GM18873 (cell line): ENCODE measurements at regions not wholly inside any gene's neighbourhood (a gene's known extent, or its start where the extent isn't known, plus 50 kb on each side); places are given as distances from the start of the nearest gene placed in this dataset.

Experiments used
- ATAC-seq: cut with Tn5 transposase; IDR thresholded peaks from one replicate; pipeline ENCODE4 v1.9.1; 2021; ENCODE audit warnings: mild to moderate bottlenecking, moderate library complexity, moderate number of reproducible peaks; ENCODE audit not compliant: unreplicated experiment, low FRiP score

DNA sequence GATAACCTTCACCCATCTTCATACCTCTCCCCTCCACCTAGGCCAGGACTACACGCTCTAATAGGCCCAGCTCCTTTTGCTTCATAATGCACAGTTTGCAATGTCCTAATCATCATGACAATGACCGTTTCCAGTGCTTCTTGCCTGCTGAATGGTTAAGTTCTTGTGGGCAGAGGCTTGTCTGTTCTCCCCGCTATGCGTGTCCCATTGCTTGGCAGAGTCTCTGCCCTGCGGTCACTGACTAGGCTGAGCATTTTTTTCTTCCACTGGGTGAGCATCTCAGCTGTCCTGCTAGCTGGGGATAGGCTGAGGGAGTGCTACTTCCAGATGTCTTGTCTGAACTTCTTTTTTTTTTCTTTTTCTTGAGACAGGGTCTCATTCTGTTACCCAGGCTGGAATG, 314.7 kb downstream of the UQCRFS1 start:
- ATAC-seq: no peak

- ATAC-seq: no peak
These were observed 322.8 kb downstream of the UQCRFS1 start for GRCh38 chr19:28889941-28890670.

DNA sequence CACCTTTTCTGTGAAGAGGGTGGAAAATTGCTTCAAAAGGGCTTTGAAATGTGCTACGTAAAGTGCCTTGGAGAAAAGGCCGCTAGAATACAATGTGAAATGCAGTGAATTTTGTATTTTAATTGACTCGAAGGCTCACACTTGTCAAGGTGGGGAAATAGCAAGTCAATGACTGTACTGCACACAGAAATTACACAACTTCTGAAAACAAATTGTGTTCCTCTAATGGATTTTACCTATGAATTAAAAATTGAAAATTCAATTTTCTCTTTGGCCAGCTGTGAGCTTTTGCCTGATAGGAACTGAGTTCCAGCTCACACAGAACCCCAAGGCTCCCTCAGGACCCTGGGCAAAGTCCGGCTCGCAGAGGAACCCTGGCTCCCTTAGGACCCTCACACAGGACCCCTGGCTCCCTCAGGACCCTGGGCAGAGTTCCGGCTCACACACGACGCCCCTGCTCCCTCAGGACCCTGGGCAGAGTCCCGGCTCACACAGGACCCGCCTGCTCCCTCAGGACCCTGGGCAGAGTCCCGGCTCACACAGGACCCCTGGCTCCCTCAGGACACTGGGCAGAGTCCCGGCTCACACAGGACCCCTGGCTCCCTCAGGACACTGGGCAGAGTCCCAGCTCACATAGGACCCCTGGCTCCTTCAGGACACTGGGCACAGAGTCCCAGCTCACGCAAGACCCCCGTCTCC, 324.9 kb downstream of the UQCRFS1 start:
- ATAC-seq: no peak

- no peak for ATAC-seq
These were observed 326.2 kb downstream of the UQCRFS1 start for GRCh38 chr19:28886708-28887107.

GRCh38 chr19:28885965-28886364, 327.0 kb downstream of the UQCRFS1 start:
- no peak for ATAC-seq

DNA sequence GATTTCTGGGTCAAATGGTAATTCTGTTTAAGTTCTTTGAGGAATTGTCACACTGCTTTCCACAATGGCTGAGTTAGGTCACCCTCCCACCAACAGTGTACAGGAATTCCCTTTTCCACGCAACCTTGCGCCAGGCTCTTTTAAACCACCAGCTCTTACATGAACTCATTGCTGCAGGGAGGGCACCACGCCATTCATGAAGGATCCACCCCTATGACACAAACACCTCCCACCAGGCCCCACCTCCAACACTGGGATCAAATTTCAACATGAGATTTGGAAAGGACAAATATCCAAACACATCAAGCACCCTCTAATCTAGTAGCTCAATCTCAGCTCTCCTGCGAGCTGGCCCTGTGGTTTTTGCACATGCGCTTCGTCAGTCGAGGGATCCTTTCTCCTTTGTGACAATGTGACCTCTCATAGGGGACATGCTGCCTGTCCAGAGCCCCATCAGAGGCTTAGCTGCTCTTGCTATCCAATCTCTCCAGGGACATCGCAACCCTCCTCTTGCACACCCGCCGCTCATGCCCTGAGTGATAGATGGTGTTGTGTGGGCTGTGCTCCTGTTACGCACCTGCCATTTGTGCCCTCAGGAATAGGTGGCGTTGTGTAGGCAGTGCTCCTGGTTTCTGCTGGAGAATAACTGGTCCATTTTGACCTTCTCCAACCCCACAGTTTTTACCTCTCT, 328.0 kb downstream of the UQCRFS1 start:
- ATAC-seq: no peak

GRCh38 chr19:28883241-28883693, 329.7 kb downstream of the UQCRFS1 start:
- no peak for ATAC-seq

DNA sequence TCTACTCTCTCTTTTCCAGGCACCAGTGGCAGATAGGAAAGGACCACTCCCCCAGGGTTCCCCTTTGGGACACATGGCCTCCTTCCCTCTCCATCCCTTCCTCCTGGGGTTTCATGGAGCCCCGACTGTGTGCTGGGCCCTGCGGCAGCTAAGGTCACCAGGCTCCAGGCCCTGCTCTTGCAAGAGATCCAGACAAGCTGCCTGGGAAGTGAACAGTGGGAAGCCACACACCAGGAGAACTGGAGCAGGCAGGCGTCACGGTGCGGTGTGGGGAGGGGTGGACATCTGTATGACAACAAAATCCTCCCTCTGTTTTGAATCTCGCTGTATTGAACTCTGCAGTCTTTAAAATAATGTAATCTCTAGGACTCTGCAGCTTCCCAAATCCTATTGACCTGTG, 330.1 kb downstream of the UQCRFS1 start:
- no peak for ATAC-seq

- ATAC-seq: no peak
These were observed 331.3 kb downstream of the UQCRFS1 start for GRCh38 chr19:28881616-28882015.

- ATAC-seq: no peak
These were observed 332.1 kb downstream of the UQCRFS1 start for GRCh38 chr19:28880735-28881401.

GRCh38 chr19:28878862-28879566, 333.9 kb downstream of the UQCRFS1 start:
- no peak for ATAC-seq

- ATAC-seq: no peak
These were observed 336.3 kb downstream of the UQCRFS1 start for GRCh38 chr19:28876609-28877123.

DNA sequence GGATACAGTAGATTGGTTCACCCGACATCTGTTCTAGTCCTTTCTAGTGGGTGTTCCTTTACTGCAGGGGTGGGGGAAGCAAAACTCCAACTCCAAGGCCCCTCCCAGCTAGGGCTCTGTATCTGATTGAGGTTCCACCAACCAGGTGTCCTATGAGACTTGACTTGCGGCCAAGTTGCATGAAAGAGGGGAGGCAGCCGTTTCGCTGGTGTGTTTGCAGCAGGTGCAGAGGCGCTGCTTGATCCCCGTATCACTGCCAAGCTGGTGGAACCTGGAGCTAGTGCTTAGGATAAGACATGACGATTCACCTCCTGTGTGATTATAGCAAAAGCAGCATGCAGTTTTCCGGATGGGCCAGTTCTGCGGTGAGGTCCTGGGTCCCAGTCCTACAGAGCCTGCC, 338.2 kb downstream of the UQCRFS1 start:
- no peak for ATAC-seq

GRCh38 chr19:28873301-28873700, 339.6 kb downstream of the UQCRFS1 start:
- no peak for ATAC-seq

DNA sequence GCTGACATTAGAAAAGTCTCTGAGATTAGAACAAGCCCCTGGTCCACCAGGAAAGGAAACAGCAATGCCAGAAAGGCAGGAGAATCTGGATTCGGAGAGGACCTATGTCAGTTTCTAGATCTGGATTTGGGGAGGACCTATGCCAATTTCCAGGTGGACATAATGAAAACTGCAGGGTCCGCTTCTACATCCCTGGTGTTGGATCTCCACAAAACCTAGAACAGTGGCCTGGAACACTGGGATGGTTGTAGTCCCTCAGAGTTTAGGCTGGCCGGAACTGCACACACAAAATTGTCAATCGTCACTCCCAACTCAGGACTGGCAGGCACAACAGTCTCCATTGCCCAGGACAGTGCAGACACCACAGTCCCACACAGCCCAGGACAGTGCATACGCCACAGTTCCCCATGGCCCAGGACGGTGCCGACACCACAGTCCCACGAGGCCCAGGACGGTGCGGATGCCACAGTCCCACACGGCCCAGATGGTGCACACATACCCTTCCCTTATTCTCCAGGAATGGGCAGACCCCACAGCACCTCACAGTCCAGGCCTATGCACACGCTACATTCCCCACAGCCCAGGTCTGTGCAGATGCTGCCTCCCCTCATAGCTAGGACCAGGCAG, 341.7 kb downstream of the UQCRFS1 start:
- ATAC-seq: no peak

DNA sequence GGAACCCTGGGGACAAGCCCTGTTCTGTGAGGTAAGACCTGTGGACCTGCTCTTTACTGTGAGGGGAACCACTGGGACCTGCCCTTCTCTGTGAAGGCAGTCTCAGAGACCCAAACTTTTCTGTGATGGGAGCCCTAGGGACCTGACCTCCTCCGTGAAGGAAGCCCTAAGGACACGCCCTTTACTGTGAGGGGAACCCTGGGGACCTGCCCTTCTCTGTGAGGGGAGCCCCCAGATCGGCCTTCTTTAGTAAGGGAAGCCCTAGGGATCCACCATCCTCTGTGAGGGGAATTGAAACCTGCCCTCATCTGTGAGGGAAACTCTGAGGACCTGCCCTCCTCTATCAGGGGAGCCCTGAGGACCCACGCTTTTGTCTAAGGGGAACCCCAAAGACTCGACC, 343.5 kb downstream of the UQCRFS1 start:
- no peak for ATAC-seq

DNA sequence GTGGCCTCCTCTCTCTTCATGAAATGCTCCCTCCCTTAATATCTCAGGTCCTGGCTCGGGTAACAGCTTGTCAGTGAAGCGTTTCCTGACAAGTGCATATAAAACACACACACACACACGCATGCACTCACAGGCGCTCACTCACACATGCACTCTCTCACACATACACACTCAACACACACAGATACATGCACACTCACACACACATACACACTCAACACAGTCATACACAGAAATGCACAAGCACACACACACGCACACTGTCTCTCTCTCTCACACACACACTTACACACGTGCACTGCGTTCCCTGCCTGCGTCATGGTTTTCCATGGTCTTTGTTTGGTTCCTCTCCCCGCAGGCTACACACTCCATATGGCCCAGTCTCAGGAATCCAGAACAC, 344.1 kb downstream of the UQCRFS1 start:
- no peak for ATAC-seq

DNA sequence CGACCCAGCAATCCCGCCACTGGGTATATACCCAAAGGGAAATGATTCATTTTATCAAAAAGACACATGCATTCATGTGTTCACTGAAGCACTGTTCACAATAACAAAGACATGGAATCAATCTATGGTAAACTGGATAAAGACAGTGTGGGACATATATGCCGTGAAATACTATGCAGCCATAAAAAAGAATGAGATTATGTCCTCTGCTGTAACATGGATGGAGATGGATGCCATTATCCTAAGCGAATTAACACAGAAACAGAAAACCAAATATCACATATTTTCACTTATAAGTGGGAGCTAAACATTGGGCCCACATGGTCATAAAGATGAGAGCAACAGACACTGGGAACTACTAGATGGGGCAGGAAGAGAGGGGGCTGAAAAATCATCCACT, 345.0 kb downstream of the UQCRFS1 start:
- ATAC-seq: no peak

- no peak for ATAC-seq
These were observed 348.3 kb downstream of the UQCRFS1 start for GRCh38 chr19:28864577-28865042.
